HG03469 (cell line): ENCODE measurements at regions not wholly inside any gene's neighbourhood (a gene's known extent, or its start where the extent isn't known, plus 50 kb on each side); places are given as distances from the start of the nearest gene placed in this dataset.

Experiments used
- ATAC-seq: cut with Tn5 transposase; IDR thresholded peaks from one replicate; pipeline ENCODE4 v1.9.1; 2021; ENCODE audit warnings: mild to moderate bottlenecking, moderate library complexity, moderate number of reproducible peaks; ENCODE audit not compliant: unreplicated experiment

DNA sequence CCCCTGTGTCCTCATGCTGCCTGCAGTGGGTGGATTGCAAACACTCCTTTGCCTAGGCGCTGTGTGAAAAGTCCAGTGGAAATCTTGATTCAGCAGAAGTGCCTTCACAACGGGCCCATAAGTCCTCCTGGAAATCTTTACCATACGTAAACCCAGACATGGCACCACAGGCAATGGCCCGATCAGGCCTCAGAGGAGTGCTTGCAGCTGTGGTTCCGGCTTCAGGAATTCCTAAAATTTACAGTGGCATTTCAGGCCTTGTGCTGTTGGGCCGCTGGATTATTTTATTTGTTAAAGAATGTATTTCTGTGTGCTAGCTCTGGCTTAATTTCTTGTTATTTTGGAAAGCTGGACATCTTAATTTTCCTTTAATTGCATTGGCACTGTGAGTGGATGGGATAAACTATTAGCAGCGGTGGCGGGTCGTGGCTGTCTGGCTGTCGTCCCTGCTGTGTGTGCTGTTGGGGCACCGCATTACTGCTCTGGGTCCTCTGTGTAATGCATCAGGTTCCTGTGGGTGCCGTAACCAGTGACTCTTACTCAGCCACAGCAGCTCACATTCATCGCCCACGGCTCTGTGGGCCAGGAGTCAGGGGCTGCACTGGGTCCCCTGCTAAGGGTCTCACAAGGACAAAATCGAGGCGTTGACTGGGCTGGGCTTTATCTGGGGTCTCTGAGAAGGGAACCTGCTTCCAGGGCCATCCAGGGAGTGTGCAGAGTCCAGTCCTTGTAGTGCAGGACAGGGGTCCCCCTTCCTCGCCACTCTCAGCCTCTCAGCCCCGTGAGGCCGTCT, 73.1 kb downstream of the RTP5 start:
- ATAC-seq, result no peak

DNA sequence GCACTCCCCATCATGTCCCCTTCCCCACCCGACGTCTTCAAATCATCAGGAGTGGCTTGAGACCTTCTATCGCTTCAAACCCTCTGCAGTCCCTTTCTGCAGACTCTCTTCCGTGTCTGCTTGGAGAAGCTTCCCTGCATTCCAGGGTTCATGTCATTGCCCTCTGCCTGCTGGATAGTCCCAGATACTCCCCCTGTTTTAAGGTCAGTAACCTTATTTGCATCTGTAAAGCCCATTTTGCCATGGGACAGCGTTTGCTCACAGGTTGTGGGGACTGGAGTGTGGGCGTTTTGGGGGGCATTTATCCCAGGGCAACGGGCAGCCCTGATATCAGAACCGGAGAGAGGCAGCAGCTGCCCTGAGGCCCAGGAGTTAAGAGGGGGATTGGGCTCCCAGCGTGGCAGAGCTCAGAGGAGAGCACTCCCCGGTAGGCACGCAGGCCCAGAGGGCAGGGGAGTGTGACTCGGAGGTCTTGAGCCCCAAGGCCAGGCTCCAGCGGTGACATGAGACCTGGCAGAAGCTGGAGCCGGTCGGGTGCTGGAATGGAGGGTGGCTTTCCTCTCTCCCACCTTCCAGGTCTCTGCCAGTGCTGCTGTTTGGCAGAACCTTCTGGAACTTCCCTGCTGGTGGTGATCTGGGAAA, 73.8 kb downstream of the RTP5 start:
- ATAC-seq, result no peak

GRCh38 chr2:241943961-241944575, 74.5 kb downstream of the RTP5 start:
- ATAC-seq, result no peak

GRCh38 chr2:241944821-241945220, 75.3 kb downstream of the RTP5 start:
- ATAC-seq, result no peak

- ATAC-seq, result no peak
These were observed 75.8 kb downstream of the RTP5 start for GRCh38 chr2:241945311-241945710.

DNA sequence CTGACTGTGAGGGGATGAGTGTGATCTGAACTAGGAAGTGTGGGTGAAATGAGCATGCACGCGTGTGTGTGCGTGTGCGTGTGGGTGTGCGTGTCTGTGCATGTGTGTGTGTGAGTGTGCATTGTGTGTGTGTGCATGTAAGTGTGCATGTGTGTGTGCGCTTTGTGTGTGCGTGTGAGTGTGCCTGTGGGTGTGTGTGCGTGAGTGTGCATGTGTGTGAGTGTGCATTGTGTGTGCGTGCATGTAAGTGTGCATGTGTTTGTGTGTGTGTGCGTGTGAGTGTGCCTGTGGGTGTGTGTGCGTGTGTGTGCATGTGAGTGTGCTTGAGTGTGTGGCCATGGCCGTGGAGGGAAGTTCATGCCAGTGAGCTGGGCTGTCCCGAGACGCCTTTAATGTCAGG, 76.3 kb downstream of the RTP5 start:
- ATAC-seq, result no peak

- ATAC-seq, result no peak
These were observed 76.9 kb downstream of the RTP5 start for GRCh38 chr2:241946306-241947003.

GRCh38 chr2:241947004-241947350, 77.4 kb downstream of the RTP5 start:
- no peak for ATAC-seq

DNA sequence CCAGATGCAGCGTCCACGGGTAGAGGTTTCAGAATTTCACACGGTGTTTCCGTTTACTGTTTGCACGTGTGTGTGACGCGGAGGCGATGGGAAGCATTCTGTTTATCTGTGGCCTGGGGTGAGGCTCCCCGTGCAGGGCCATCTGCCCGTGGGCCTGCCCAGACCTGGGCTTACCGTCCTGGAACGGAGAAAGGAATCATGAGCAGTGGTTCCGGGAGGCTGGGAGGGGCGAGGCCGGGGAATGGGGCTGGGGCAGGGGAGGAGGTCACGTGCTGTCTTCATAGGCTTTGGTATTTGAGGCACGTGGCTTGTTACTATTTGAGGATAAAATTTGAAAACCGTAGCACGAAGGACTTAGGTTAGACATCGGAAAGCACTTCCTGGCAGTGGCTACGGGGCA, 77.9 kb downstream of the RTP5 start:
- no peak for ATAC-seq

DNA sequence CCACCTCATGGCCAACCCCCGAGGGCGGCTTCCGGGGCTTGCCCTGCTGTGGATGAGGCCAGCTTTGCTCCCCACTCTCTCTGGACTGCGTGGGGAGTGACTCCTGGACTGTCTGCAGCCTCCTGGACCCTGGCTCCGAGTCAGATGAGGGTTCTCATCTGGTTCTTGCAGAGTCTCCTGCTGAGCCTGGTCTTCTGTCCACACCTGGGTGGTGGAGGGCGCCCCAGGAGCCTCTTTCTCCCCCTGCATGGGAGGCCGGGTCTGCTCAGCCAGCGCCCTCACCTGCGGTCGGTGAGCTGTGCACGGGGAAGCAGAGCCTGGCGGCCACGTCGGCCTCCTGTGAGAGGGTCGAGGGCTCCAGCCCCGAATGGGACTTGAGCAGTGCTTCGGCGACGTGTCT, 78.3 kb downstream of the RTP5 start:
- no peak for ATAC-seq

DNA sequence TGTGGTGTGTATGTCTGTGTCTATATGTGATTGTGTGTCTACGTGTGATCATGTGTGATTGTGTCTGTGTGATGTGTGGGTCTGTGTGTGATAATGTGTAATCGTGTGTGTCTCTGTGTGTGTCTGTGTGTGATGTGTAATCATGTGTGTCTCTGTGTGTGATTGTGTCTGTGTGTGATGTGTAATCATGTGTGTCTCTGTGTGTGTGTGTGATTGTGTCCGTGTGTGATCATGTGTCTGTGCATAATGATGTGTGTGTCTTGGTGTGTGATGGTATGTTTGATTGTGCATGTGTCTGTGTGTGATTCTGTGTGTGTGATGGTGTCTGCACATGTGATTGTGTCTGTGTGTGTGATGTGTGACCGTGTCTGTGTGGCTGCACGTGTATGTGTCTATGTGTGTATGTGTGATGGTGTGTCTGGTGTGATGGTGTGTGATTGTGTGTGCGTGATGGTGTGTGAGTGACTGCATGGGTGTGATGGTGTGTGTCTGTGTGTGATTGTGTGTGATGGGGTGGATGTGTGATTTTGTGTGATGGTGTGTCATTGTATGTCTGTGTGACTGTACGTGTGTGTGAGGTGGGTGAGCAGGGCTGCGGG, 78.9 kb downstream of the RTP5 start:
- ATAC-seq, result no peak

DNA sequence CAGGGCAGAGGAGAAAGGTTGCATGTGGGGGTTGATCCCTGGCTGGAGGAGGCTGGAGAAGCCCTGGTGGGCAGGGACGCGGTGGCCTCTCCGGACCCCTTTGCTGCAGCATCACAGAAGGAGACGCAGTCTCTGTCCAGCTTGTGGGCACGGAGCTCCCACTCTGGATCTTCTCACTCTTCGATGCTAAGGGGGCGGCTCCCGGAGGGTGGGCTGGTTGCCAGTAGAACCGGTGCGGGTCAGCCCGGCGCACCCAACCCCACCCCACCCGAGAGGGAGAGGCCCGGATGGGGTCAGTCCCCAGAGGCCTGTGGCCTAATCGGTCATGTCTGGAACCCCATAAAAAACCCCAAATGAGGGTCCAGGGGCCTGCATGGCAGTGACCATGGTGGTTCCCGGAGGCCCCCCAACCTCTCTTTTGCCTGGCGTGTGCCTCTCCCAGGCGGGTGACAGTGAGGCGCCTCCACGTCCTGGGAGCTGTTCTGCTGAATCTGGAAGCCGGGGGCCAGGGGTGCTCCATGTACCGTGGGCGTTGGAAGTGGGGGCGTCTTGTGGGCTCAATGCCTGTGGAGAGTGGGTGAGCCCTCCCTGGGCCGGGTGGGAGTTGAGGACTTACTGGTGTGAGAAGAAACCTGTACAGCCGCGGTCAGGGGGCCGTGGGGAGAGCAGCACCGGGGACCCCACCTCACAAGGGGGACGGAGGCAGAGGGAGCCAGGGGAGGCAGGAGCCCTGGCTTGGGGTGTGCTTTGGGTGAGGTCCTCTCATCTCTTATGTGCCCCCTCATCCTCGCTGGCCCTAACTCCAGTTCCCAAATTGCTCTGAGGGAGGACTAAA, 79.6 kb downstream of the RTP5 start:
- ATAC-seq, result no peak

DNA sequence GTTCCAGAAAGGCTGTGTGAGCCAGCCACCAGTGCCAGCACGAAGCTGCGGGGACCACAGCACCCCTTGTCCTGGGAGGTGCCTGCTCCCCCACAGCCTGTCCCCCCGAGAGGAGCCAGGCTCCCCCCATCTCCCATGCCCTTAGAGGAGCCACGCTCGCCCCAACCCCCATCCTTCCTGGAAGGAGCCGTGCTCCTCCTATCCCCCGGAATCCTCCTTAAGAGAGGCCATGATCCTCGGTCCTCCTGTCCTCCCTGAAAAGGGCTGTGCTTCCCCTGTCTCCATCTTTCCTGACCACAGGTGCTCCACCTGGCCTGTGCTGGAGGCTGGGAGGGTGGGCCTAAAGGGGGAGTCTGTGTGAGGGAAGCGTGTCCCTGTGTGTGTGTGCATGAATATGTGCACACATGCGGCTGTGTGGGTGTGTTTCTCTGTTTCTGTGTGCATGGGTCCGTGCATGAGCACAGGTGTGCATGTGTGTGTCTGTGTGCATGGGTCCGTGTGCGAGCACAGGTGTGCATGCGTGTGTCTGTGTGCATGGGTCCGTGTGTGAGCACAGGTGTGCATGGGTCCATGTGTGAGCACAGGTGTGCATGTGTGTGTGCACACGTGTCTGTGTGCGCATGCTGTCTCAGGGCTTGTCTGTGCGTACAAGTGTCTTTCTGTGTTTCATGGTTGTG, 80.3 kb downstream of the RTP5 start:
- ATAC-seq, result no peak

- no peak for ATAC-seq
These were observed 81.1 kb downstream of the RTP5 start for GRCh38 chr2:241950413-241951315.

- ATAC-seq, result no peak
These were observed 81.8 kb downstream of the RTP5 start for GRCh38 chr2:241951316-241951700.

GRCh38 chr2:241951920-241952319, 82.4 kb downstream of the RTP5 start:
- ATAC-seq, result no peak

DNA sequence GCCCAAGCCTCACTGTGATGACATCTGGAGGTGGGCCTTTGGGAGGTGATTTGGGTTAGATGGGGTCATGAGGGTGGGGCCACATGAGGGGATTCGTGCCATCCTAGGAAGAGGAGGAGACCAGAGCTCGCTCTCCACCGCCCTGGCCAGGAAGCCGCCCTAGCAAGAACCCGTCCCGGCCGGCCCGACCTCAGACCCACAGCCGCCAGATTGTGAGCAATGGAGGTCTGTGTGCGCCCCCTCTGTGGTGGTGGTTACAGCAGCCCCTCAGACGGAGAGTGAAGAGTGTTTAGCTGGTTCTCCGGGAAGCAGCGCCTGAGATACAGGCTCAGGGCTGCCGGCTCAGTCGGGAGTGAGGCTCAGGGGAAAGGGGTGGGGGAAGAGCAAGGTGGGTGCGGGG, 83.3 kb downstream of the RTP5 start:
- ATAC-seq, result no peak

DNA sequence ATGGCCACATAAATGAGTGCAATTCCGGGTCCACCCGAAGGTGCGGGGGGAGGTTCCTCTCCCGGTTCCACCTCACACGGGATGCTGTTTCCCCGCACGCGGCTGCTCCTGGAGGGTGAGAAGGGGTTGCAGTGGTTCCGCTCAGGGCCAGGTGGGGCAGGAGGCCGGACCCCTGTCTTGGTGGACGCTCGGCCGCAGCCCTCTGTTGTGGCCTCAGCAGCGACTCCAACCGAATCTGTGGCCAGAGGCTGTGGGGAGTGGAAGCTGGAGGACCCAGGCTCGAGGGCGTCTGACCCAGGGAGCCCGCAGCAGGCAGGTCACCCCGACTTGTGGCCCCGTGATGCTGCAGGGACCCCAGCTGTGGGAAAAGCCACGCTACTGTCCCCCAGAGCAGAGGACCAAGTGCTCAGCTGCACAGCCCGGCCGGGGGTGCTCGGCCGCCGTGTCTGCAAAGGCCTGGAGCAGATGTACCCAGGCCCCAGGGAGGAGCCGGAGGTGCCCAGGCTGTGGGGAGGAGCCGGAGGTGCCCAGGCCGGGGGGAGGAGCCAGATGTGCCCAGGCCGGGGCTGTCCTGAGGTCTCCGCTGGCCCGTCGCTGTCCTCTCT, 83.9 kb downstream of the RTP5 start:
- ATAC-seq, result no peak
